ENCODE measurements at regions not wholly inside any gene's neighbourhood (a gene's known extent, or its start where the extent isn't known, plus 50 kb on each side); places are given as distances from the start of the nearest gene placed in this dataset.

- H3K4me3 ChIP-seq (ENCODE audit: low read length in 3 of 3), result no peak overlapping the region
- H3K9ac ChIP-seq (ENCODE audit: low read depth in 1 of 3, low read length in 3 of 3), result no peak overlapping the region
- H3K4me1 ChIP-seq (ENCODE audit: control insufficient read depth in 3 of 3, insufficient read depth in 3 of 3, low read length in 3 of 3), result no peaks in the 10 kb centered on the region
These were observed 414.8 kb upstream of the FIGN start for GRCh38 chr2:164150604-164151003.

GRCh38 chr2:164146441-164146840 lies 410.6 kb upstream of the FIGN start:
- H3K4me1 ChIP-seq (ENCODE audit: control insufficient read depth in 3 of 3, insufficient read depth in 3 of 3, low read length in 3 of 3), result no peaks in the 10 kb centered on the region
- H3K9ac ChIP-seq (ENCODE audit: low read depth in 1 of 3, low read length in 3 of 3), result no peak overlapping the region
- H3K27me3 ChIP-seq (ENCODE audit: control insufficient read depth in 3 of 3, insufficient read depth in 3 of 3, low read length in 3 of 3), result no peaks in the 10 kb centered on the region
- no peaks in the 10 kb centered on the region for H3K36me3 ChIP-seq (ENCODE audit: control insufficient read depth in 3 of 3, insufficient read depth in 3 of 3, low read length in 3 of 3)
- no peak overlapping the region for H3K4me3 ChIP-seq (ENCODE audit: low read length in 3 of 3)
- H3K27ac ChIP-seq (ENCODE audit: low read depth, low read length), result no peak overlapping the region
- H3K9me3 ChIP-seq (ENCODE audit: control insufficient read depth in 3 of 3, low read length in 3 of 3), result no peaks in the 10 kb centered on the region

More at GRCh38 chr2:164150604-164151003, 414.8 kb upstream of the FIGN start:
- H3K36me3 ChIP-seq (ENCODE audit: control insufficient read depth in 3 of 3, insufficient read depth in 3 of 3, low read length in 3 of 3), result no peaks in the 10 kb centered on the region
- no peaks in the 10 kb centered on the region for H3K9me3 ChIP-seq (ENCODE audit: control insufficient read depth in 3 of 3, low read length in 3 of 3)
- no peak overlapping the region for H3K27ac ChIP-seq (ENCODE audit: low read depth, low read length)
- H3K27me3 ChIP-seq (ENCODE audit: control insufficient read depth in 3 of 3, insufficient read depth in 3 of 3, low read length in 3 of 3), result no peaks in the 10 kb centered on the region

- Histone ChIP-seq H3K27ac (ENCODE audit: low read depth, low read length) (no peak overlapping the region), H3K4me1 (ENCODE audit: control insufficient read depth in 3 of 3, insufficient read depth in 3 of 3, low read length in 3 of 3) (no peaks in the 10 kb centered on the region), H3K9me3 (ENCODE audit: control insufficient read depth in 3 of 3, low read length in 3 of 3) (no peaks in the 10 kb centered on the region), H3K36me3 (ENCODE audit: control insufficient read depth in 3 of 3, insufficient read depth in 3 of 3, low read length in 3 of 3) (no peaks in the 10 kb centered on the region), H3K27me3 (ENCODE audit: control insufficient read depth in 3 of 3, insufficient read depth in 3 of 3, low read length in 3 of 3) (no peaks in the 10 kb centered on the region), H3K9ac (ENCODE audit: low read depth in 1 of 3, low read length in 3 of 3) (no peak overlapping the region), H3K4me3 (ENCODE audit: low read length in 3 of 3) (no peak overlapping the region)
These were observed 409.5 kb upstream of the FIGN start for GRCh38 chr2:164145093-164145987.

- Histone ChIP-seq H3K27ac (ENCODE audit: low read depth, low read length) (no peak overlapping the region), H3K4me1 (ENCODE audit: control insufficient read depth in 3 of 3, insufficient read depth in 3 of 3, low read length in 3 of 3) (no peaks in the 10 kb centered on the region)
These were observed 407.5 kb upstream of the FIGN start for GRCh38 chr2:164143183-164143930.

GRCh38 chr2:164142755-164143154 lies 406.9 kb upstream of the FIGN start:
- H3K9ac ChIP-seq (ENCODE audit: low read depth in 1 of 3, low read length in 3 of 3), result no peak overlapping the region
- no peak overlapping the region for H3K27ac ChIP-seq (ENCODE audit: low read depth, low read length)
- H3K4me1 ChIP-seq (ENCODE audit: control insufficient read depth in 3 of 3, insufficient read depth in 3 of 3, low read length in 3 of 3), result no peaks in the 10 kb centered on the region
- H3K27me3 ChIP-seq (ENCODE audit: control insufficient read depth in 3 of 3, insufficient read depth in 3 of 3, low read length in 3 of 3), result no peaks in the 10 kb centered on the region
- H3K9me3 ChIP-seq (ENCODE audit: control insufficient read depth in 3 of 3, low read length in 3 of 3), result no peaks in the 10 kb centered on the region
- H3K4me3 ChIP-seq (ENCODE audit: low read length in 3 of 3), result no peak overlapping the region
- H3K36me3 ChIP-seq (ENCODE audit: control insufficient read depth in 3 of 3, insufficient read depth in 3 of 3, low read length in 3 of 3), result no peaks in the 10 kb centered on the region

More at GRCh38 chr2:164143183-164143930, 407.5 kb upstream of the FIGN start:
- Histone ChIP-seq H3K36me3 (ENCODE audit: control insufficient read depth in 3 of 3, insufficient read depth in 3 of 3, low read length in 3 of 3) (no peaks in the 10 kb centered on the region), H3K4me3 (ENCODE audit: low read length in 3 of 3) (no peak overlapping the region), H3K27me3 (ENCODE audit: control insufficient read depth in 3 of 3, insufficient read depth in 3 of 3, low read length in 3 of 3) (no peaks in the 10 kb centered on the region), H3K9ac (ENCODE audit: low read depth in 1 of 3, low read length in 3 of 3) (no peak overlapping the region), H3K9me3 (ENCODE audit: control insufficient read depth in 3 of 3, low read length in 3 of 3) (no peaks in the 10 kb centered on the region)

- H3K27ac ChIP-seq (ENCODE audit: low read depth, low read length), result no peak overlapping the region
- H3K9ac ChIP-seq (ENCODE audit: low read depth in 1 of 3, low read length in 3 of 3), result no peak overlapping the region
- no peaks in the 10 kb centered on the region for H3K9me3 ChIP-seq (ENCODE audit: control insufficient read depth in 3 of 3, low read length in 3 of 3)
- H3K27me3 ChIP-seq (ENCODE audit: control insufficient read depth in 3 of 3, insufficient read depth in 3 of 3, low read length in 3 of 3), result no peaks in the 10 kb centered on the region
- H3K36me3 ChIP-seq (ENCODE audit: control insufficient read depth in 3 of 3, insufficient read depth in 3 of 3, low read length in 3 of 3), result no peaks in the 10 kb centered on the region
- no peak overlapping the region for H3K4me3 ChIP-seq (ENCODE audit: low read length in 3 of 3)
- H3K4me1 ChIP-seq (ENCODE audit: control insufficient read depth in 3 of 3, insufficient read depth in 3 of 3, low read length in 3 of 3), result no peaks in the 10 kb centered on the region
These were observed 405.5 kb upstream of the FIGN start for GRCh38 chr2:164141271-164141670.

GRCh38 chr2:164138750-164139149 lies 402.9 kb upstream of the FIGN start:
- no peaks in the 10 kb centered on the region for H3K9me3 ChIP-seq (ENCODE audit: control insufficient read depth in 3 of 3, low read length in 3 of 3)
- no peaks in the 10 kb centered on the region for H3K4me1 ChIP-seq (ENCODE audit: control insufficient read depth in 3 of 3, insufficient read depth in 3 of 3, low read length in 3 of 3)
- no peak overlapping the region for H3K4me3 ChIP-seq (ENCODE audit: low read length in 3 of 3)
- no peak overlapping the region for H3K9ac ChIP-seq (ENCODE audit: low read depth in 1 of 3, low read length in 3 of 3)
- H3K36me3 ChIP-seq (ENCODE audit: control insufficient read depth in 3 of 3, insufficient read depth in 3 of 3, low read length in 3 of 3), result no peaks in the 10 kb centered on the region
- H3K27ac ChIP-seq (ENCODE audit: low read depth, low read length), result no peak overlapping the region
- H3K27me3 ChIP-seq (ENCODE audit: control insufficient read depth in 3 of 3, insufficient read depth in 3 of 3, low read length in 3 of 3), result no peaks in the 10 kb centered on the region

- H3K27me3 ChIP-seq (ENCODE audit: control insufficient read depth in 3 of 3, insufficient read depth in 3 of 3, low read length in 3 of 3), result no peaks in the 10 kb centered on the region
These were observed 398.5 kb upstream of the FIGN start for GRCh38 chr2:164134336-164134735.

GRCh38 chr2:164127971-164128527 lies 392.2 kb upstream of the FIGN start:
- Histone ChIP-seq H3K9ac (ENCODE audit: low read depth in 1 of 3, low read length in 3 of 3) (no peak overlapping the region), H3K4me3 (ENCODE audit: low read length in 3 of 3) (no peak overlapping the region), H3K27ac (ENCODE audit: low read depth, low read length) (no peak overlapping the region), H3K36me3 (ENCODE audit: control insufficient read depth in 3 of 3, insufficient read depth in 3 of 3, low read length in 3 of 3) (no peaks in the 10 kb centered on the region), H3K9me3 (ENCODE audit: control insufficient read depth in 3 of 3, low read length in 3 of 3) (no peaks in the 10 kb centered on the region), H3K27me3 (ENCODE audit: control insufficient read depth in 3 of 3, insufficient read depth in 3 of 3, low read length in 3 of 3) (no peaks in the 10 kb centered on the region), H3K4me1 (ENCODE audit: control insufficient read depth in 3 of 3, insufficient read depth in 3 of 3, low read length in 3 of 3) (no peaks in the 10 kb centered on the region)

More at GRCh38 chr2:164134336-164134735, 398.5 kb upstream of the FIGN start:
- H3K9ac ChIP-seq (ENCODE audit: low read depth in 1 of 3, low read length in 3 of 3), result no peak overlapping the region
- no peaks in the 10 kb centered on the region for H3K36me3 ChIP-seq (ENCODE audit: control insufficient read depth in 3 of 3, insufficient read depth in 3 of 3, low read length in 3 of 3)
- no peak overlapping the region for H3K27ac ChIP-seq (ENCODE audit: low read depth, low read length)
- H3K9me3 ChIP-seq (ENCODE audit: control insufficient read depth in 3 of 3, low read length in 3 of 3), result no peaks in the 10 kb centered on the region
- H3K4me1 ChIP-seq (ENCODE audit: control insufficient read depth in 3 of 3, insufficient read depth in 3 of 3, low read length in 3 of 3), result no peaks in the 10 kb centered on the region
- H3K4me3 ChIP-seq (ENCODE audit: low read length in 3 of 3), result no peak overlapping the region

All from skeletal muscle tissue (tissue), 3 donors.